GM23338 (cell line): ENCODE measurements at regions not wholly inside any gene's neighbourhood (a gene's known extent, or its start where the extent isn't known, plus 50 kb on each side); places are given as distances from the start of the nearest gene placed in this dataset.

Experiments used
- ATAC-seq: fragments of 200-7000 bp; cut with Tn5 transposase; 3 replicates; pipeline ENCODE4 v1.9.1; 2020
- DNase-seq: peaks from one replicate; pipeline ENCODE4 v3.0.0-alpha.2; 2015; ENCODE audit warnings: low spot score
- H2AFZ ChIP-seq: fragments of 200-600 bp; sonication (generic); 2 replicates; pipeline ENCODE4 v1.8.0; 2016; ENCODE audit warnings: antibody characterized with exemption, mild to moderate bottlenecking, moderate library complexity
- H3F3A ChIP-seq: fragments of 200-600 bp; sonication (generic); replicated peaks from 2 replicates; pipeline ENCODE4 v1.8.0; 2017; ENCODE audit warnings: antibody characterized with exemption, mixed run types, low read depth
- H3K27ac ChIP-seq: fragments of 200-600 bp; sonication (generic); 2 replicates; pipeline ENCODE4 v1.6.1; 2016; ENCODE audit warnings: low read depth
- H3K27me3 ChIP-seq: fragments of 200-600 bp; sonication (generic); 2 replicates; pipeline ENCODE4 v1.8.0; 2016; ENCODE audit warnings: mild to moderate bottlenecking, mixed run types, moderate library complexity; ENCODE audit not compliant: insufficient read depth
- H3K36me3 ChIP-seq: fragments of 200-600 bp; sonication (generic); 2 replicates; pipeline ENCODE4 v1.8.0; 2016; ENCODE audit warnings: mild to moderate bottlenecking; ENCODE audit not compliant: insufficient read depth
- H3K4me1 ChIP-seq: fragments of 200-600 bp; sonication (generic); 2 replicates; pipeline ENCODE4 v1.8.0; 2016; ENCODE audit warnings: mild to moderate bottlenecking, moderate library complexity; ENCODE audit not compliant: insufficient read depth
- H3K4me2 ChIP-seq: fragments of 200-600 bp; sonication (generic); 2 replicates; pipeline ENCODE4 v1.7.1; 2017; ENCODE audit warnings: mixed run types
- H3K4me3 ChIP-seq: fragments of 200-600 bp; sonication (generic); 2 replicates; pipeline ENCODE4 v1.6.1; 2016; ENCODE audit warnings: mixed run types
- H3K79me2 ChIP-seq: fragments of 200-600 bp; sonication (generic); replicated peaks from 2 replicates; pipeline ENCODE4 v1.8.0; 2017; ENCODE audit warnings: mild to moderate bottlenecking; ENCODE audit not compliant: insufficient read depth
- H3K9me2 ChIP-seq: fragments of 200-600 bp; sonication (generic); 2 replicates; pipeline ENCODE4 v1.8.0; 2017; ENCODE audit not compliant: insufficient read depth
- H4K20me1 ChIP-seq: fragments of 200-600 bp; sonication (generic); replicated peaks from 2 replicates; pipeline ENCODE4 v1.8.0; 2017; ENCODE audit warnings: mild to moderate bottlenecking; ENCODE audit not compliant: insufficient read depth
- H3K27ac Mint-ChIP-seq: 2 replicates; pipeline ENCODE4 v1.8.0; 2020; ENCODE audit warnings: inconsistent platforms, mild to moderate bottlenecking, moderate library complexity, mixed read lengths
- H3K27me3 Mint-ChIP-seq: 3 replicates; pipeline ENCODE4 v1.8.0; 2022; ENCODE audit warnings: low read depth, mild to moderate bottlenecking, moderate library complexity, mixed read lengths, inconsistent platforms; ENCODE audit not compliant: insufficient read depth, poor library complexity
- H3K36me3 Mint-ChIP-seq: 3 replicates; pipeline ENCODE4 v1.8.0; 2021; ENCODE audit warnings: low read depth, mild to moderate bottlenecking, inconsistent platforms, moderate library complexity, mixed read lengths
- H3K4me1 Mint-ChIP-seq: 3 replicates; pipeline ENCODE4 v1.8.0; 2020; ENCODE audit warnings: mild to moderate bottlenecking, inconsistent platforms, mixed read lengths
- H3K4me3 Mint-ChIP-seq: 3 replicates; pipeline ENCODE4 v1.8.0; 2021; ENCODE audit warnings: moderate library complexity, mild to moderate bottlenecking, inconsistent platforms, mixed read lengths
- H3K9me3 Mint-ChIP-seq: 3 replicates; pipeline ENCODE4 v1.8.0; 2020; ENCODE audit warnings: moderate library complexity, mild to moderate bottlenecking, inconsistent platforms, mixed read lengths
- CREB1 ChIP-seq: fragments of 250-450 bp; sonication (Bioruptor Pico); IDR thresholded peaks from 2 replicates; pipeline ENCODE4 v1.5.0; 2020; ENCODE audit warnings: low read depth, mild to moderate bottlenecking, moderate library complexity
- EZH2 ChIP-seq: fragments of 200-600 bp; sonication (generic); IDR thresholded peaks from one replicate; pipeline ENCODE4 v1.8.0; 2017; ENCODE audit warnings: antibody characterized with exemption, mild to moderate bottlenecking, low read depth; ENCODE audit not compliant: unreplicated experiment
- NANOG ChIP-seq: IDR thresholded peaks from 2 replicates; pipeline ENCODE4 v1.6.1; 2016; ENCODE audit warnings: antibody characterized with exemption, borderline replicate concordance
- REST ChIP-seq: IDR thresholded peaks from one replicate; pipeline ENCODE4 v1.6.1; 2018; ENCODE audit warnings: antibody characterized with exemption; ENCODE audit not compliant: unreplicated experiment
- STAT1 ChIP-seq: IDR thresholded peaks from one replicate; pipeline ENCODE4 v1.6.1; 2016; ENCODE audit warnings: antibody characterized with exemption; ENCODE audit not compliant: unreplicated experiment
- ZNF114 ChIP-seq: fragments of 250-450 bp; sonication (Bioruptor Pico); IDR thresholded peaks from 2 replicates; pipeline ENCODE4 v1.5.0; 2020; ENCODE audit warnings: mild to moderate bottlenecking, moderate library complexity
- ZNF331 ChIP-seq: fragments of 250-450 bp; sonication (Bioruptor Pico); IDR thresholded peaks from 2 replicates; pipeline ENCODE4 v1.5.0; 2020; ENCODE audit warnings: low read depth, mild to moderate bottlenecking, moderate library complexity
- TF ChIP-seq, protein P1 (sequence below): IDR thresholded peaks from 2 replicates; pipeline ENCODE4 v1.6.1; 2016; ENCODE audit warnings: antibody characterized with exemption
- TF ChIP-seq, protein P2 (sequence below), 2 experiments: fragments of 200-600 bp in 1 of 2; sonication (generic) in 1 of 2; conservative IDR thresholded peaks; 2 replicates each; pipeline versions ENCODE4 v1.5.1 to v1.6.1; 2016 to 2017; ENCODE audit warnings: antibody characterized with exemption in 2 of 2, low read depth in 2 of 2, mild to moderate bottlenecking in 2 of 2, moderate library complexity in 1 of 2

- no peak for TF ChIP-seq REST
- TF ChIP-seq NANOG: no peak
Observed at GRCh38 chr4:55008166-55009056, 117.0 kb downstream of the KDR start (continued).

DNA sequence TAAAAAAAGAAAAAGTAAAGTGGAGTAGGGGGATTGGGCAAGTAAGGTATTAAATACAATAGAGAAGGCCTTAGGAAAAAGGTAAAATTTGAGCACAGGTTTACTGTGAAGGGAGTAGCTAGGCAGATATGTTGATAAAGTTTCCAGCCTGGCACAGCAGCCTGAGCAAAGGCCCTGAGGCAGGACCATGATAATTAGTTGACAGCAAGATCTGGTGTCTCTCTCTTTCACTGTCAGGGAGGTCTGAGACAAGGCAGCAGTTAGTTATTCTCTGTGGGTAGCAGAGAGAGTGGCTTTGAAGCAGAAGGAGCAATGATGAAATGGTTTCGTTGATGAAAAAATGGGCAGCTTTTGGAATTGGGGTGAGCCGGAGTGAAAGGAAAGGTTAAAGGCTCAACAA, 119.5 kb downstream of the KDR start:
- Histone ChIP-seq H3K27me3 (no peaks in the 10 kb centered on the region), H3K79me2 (no peaks in the 10 kb centered on the region), H2AFZ (peak overlapping the region; percentile 83), H3F3A (no peaks in the 10 kb centered on the region), H3K4me2 (no peak overlapping the region), H3K4me1 (peaks cover 3% of the 10 kb centered on the region; the same call in 1 of the 2 replicates), H3K27ac (no peak overlapping the region), H3K9me2 (0 out of 2 replicates have a peak, but pooled peaks cover 8% of the 10 kb centered on the region), H3K36me3 (no peaks in the 10 kb centered on the region), H4K20me1 (no peaks in the 10 kb centered on the region), H3K4me3 (no peak overlapping the region)
- no peak for ATAC-seq
- Mint-ChIP-seq H3K4me1 (peaks cover 8% of the 10 kb centered on the region), H3K27me3 (no peaks in the 10 kb centered on the region), H3K9me3 (no peaks in the 10 kb centered on the region; the same call in 2 of the 3 replicates), H3K27ac (no peak overlapping the region), H3K36me3 (no peaks in the 10 kb centered on the region), H3K4me3 (no peak overlapping the region)
- DNase-seq: no peak
- no peak for TF ChIP-seq STAT1
- TF ChIP-seq, protein P1, sequence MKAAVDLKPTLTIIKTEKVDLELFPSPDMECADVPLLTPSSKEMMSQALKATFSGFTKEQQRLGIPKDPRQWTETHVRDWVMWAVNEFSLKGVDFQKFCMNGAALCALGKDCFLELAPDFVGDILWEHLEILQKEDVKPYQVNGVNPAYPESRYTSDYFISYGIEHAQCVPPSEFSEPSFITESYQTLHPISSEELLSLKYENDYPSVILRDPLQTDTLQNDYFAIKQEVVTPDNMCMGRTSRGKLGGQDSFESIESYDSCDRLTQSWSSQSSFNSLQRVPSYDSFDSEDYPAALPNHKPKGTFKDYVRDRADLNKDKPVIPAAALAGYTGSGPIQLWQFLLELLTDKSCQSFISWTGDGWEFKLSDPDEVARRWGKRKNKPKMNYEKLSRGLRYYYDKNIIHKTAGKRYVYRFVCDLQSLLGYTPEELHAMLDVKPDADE: no peak
- TF ChIP-seq, protein P2, sequence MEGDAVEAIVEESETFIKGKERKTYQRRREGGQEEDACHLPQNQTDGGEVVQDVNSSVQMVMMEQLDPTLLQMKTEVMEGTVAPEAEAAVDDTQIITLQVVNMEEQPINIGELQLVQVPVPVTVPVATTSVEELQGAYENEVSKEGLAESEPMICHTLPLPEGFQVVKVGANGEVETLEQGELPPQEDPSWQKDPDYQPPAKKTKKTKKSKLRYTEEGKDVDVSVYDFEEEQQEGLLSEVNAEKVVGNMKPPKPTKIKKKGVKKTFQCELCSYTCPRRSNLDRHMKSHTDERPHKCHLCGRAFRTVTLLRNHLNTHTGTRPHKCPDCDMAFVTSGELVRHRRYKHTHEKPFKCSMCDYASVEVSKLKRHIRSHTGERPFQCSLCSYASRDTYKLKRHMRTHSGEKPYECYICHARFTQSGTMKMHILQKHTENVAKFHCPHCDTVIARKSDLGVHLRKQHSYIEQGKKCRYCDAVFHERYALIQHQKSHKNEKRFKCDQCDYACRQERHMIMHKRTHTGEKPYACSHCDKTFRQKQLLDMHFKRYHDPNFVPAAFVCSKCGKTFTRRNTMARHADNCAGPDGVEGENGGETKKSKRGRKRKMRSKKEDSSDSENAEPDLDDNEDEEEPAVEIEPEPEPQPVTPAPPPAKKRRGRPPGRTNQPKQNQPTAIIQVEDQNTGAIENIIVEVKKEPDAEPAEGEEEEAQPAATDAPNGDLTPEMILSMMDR (conservative IDR thresholded peaks at IDR 0.05; ENCODE audit: low read depth in 2 of 2): no peak
- TF ChIP-seq ZNF331 (CRISPR knock-in tag): no peak
- no peak for TF ChIP-seq CREB1 (CRISPR knock-in tag)
- no peak for TF ChIP-seq NANOG
- no peak for TF ChIP-seq ZNF114
- TF ChIP-seq EZH2: no peak
- TF ChIP-seq REST: no peak
